ENCODE measurements at regions not wholly inside any gene's neighbourhood (a gene's known extent, or its start where the extent isn't known, plus 50 kb on each side); places are given as distances from the start of the nearest gene placed in this dataset.

GRCh38 chr2:9734308-9734707 is 103.5 kb upstream of the YWHAQ start:
- DNase-seq (ENCODE audit: low read depth, low spot score), result no peak
- POLR2A ChIA-PET, result no interaction called here
- CTCF ChIA-PET, result interaction anchor here (1.2 to 1.5 kb wide), 2 partner anchors 11 to 36 kb away, joined by 3 read pairs; no protein-coding TSS in a partner anchor
- no peak for TF ChIP-seq CTCF (IDR thresholded peaks at IDR 0.05; ENCODE audit: insufficient read depth, low read length, missing control alignments)
- H3K4me3 ChIP-seq (ENCODE audit: low read depth, low read length), result no peak overlapping the region

- CTCF ChIA-PET, result interaction anchor here (0.6 to 1.5 kb wide), 4 partner anchors 12 to 313 kb away, joined by 3 to 5 read pairs (median 3); no protein-coding TSS in a partner anchor
Measured at GRCh38 chr2:9735335-9735734, 104.5 kb upstream of the YWHAQ start.

GRCh38 chr2:9736021-9736420 is 105.2 kb upstream of the YWHAQ start:
- POLR2A ChIA-PET, result no interaction called here
- no peak for DNase-seq (ENCODE audit: low read depth, low spot score)
- no peak for TF ChIP-seq CTCF (IDR thresholded peaks at IDR 0.05; ENCODE audit: insufficient read depth, low read length, missing control alignments)
- CTCF ChIA-PET, result interaction anchor here (1.0 to 1.4 kb wide), 2 partner anchors 28 to 36 kb away, joined by 3 read pairs; no protein-coding TSS in a partner anchor
- H3K4me3 ChIP-seq (ENCODE audit: low read depth, low read length), result no peak overlapping the region

More at GRCh38 chr2:9735335-9735734, 104.5 kb upstream of the YWHAQ start:
- DNase-seq (ENCODE audit: low read depth, low spot score), result no peak
- no peak overlapping the region for H3K4me3 ChIP-seq (ENCODE audit: low read depth, low read length)
- TF ChIP-seq CTCF (IDR thresholded peaks at IDR 0.05; ENCODE audit: insufficient read depth, low read length, missing control alignments), result no peak
- POLR2A ChIA-PET, result no interaction called here

GRCh38 chr2:9737053-9737875 is 106.0 kb upstream of the TAF1B start:
- POLR2A ChIA-PET, result no interaction called here
- TF ChIP-seq CTCF (IDR thresholded peaks at IDR 0.05; ENCODE audit: insufficient read depth, low read length, missing control alignments), result no peak
- no peak overlapping the region for H3K4me3 ChIP-seq (ENCODE audit: low read depth, low read length)
- CTCF ChIA-PET, result interaction anchor here (1.3 kb wide), 1 partner anchor 63 kb away, joined by 3 read pairs; no protein-coding TSS in a partner anchor
- DNase-seq (ENCODE audit: low read depth, low spot score), result no peak

- TF ChIP-seq CTCF (IDR thresholded peaks at IDR 0.05; ENCODE audit: insufficient read depth, low read length, missing control alignments), result no peak
- H3K4me3 ChIP-seq (ENCODE audit: low read depth, low read length), result no peak overlapping the region
- ChIA-PET POLR2A (no interaction called here), CTCF (interaction anchor here (1.0 kb wide), 1 partner anchor 9 kb away, joined by 3 read pairs; no protein-coding TSS in a partner anchor)
- no peak for DNase-seq (ENCODE audit: low read depth, low spot score)
Measured at GRCh38 chr2:9738062-9738461, 105.2 kb upstream of the TAF1B start.

Data from AG04449 (cell line).